ENCODE measurements at regions not wholly inside any gene's neighbourhood (a gene's known extent, or its start where the extent isn't known, plus 50 kb on each side); places are given as distances from the start of the nearest gene placed in this dataset.

DNA sequence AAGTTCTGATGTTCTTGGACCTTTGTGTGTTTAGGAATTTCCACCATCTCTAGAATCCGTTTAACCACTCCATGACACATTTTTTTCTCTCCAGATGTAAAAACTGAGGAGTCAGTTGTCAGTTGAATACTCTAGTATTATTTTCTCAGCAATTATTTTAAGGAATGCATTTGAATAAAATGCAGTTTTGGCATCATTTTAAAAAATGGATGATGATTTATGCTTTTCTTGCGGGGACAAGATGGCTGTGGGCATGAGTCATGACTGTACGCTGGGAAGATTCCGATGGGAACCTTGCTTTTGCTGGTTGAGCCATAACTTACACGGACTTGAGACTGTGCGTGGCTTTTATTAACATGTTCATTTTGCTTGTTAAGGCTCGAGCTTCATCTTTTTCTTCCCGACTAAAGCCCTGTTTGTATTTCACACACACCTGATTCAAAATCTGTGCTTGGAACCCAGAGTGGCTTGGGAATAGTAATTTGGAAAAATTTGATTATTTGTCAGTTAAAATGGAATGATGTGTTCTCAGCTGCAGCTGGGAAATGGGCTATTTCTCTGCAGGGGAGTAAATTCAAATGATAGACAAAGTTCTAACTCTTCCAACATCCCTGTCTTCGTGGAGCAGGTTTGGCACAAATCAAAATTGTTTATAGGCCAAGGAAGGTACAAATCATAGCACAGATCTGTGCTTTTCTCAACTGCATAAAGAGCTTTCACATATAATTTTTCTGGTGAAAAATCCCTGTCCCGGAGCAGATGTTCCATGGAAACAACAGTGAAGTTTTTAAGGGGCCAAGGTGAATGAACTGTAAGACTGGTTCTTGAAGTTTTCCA lies 470.5 kb upstream of the JAG1 start:
- no peak for TF ChIP-seq POLR2A (IDR thresholded peaks at IDR 0.05; ENCODE audit: low read depth, low read length)
- TF ChIP-seq POLR2AphosphoS5 (IDR thresholded peaks at IDR 0.05; ENCODE audit: low read depth, low read length): no peak
- TF ChIP-seq TAF1 (IDR thresholded peaks at IDR 0.05; ENCODE audit: low read depth, low read length): no peak
- no peak for TF ChIP-seq SPI1 (IDR thresholded peaks at IDR 0.05; ENCODE audit: low read depth, low read length)
- TF ChIP-seq POU2F2 (IDR thresholded peaks at IDR 0.05; ENCODE audit: low read depth, low read length): no peak
- TF ChIP-seq PAX5 (IDR thresholded peaks at IDR 0.05; ENCODE audit: insufficient read depth, low read length, severe bottlenecking): no peak
